HG03097 (cell line): ENCODE measurements at regions not wholly inside any gene's neighbourhood (a gene's known extent, or its start where the extent isn't known, plus 50 kb on each side); places are given as distances from the start of the nearest gene placed in this dataset.
"Not testable (repeated sequence)": the region's sequence is repeated elsewhere in the genome, so short reads cannot be mapped to it uniquely, and the experiment has no call there.

Source experiments
- ATAC-seq: cut with Tn5 transposase; IDR thresholded peaks from one replicate; pipeline ENCODE4 v1.9.1; 2021; ENCODE audit not compliant: unreplicated experiment, low FRiP score

DNA sequence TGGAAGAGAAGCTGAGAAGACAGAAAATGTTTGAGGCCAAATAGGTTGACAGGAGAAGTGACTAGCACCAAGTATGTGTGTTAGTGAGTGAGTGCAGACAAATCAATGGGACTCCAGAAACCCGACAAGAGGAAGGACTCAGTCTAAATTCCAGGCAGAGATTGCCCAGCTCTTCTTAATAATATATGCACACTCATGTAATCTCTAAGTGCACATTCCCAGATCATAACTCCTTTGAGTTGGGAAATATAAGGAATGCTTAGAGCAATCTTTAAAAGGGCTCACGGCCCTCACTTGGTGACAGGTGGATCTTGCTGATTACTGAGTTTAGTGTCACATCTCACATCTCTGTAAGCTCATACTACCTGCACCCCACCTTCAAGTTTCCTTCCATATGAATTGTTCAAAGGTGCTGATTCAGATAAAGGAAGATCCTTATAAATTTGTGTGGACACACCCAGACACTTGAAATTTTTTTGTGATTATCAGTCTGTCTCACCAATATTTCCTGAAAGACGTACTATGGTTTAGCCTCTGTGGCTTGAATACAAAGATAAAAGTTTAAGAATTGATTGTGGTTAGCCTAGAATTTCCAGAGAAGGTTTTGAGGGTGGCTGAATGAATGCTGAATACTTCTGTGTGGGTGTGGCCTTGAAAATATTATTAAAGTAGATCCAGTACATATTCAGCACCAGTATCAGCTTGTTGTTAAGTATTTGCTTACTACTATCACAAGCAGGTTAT, 205.1 kb upstream of the UGT8 start:
- no peak for ATAC-seq

DNA sequence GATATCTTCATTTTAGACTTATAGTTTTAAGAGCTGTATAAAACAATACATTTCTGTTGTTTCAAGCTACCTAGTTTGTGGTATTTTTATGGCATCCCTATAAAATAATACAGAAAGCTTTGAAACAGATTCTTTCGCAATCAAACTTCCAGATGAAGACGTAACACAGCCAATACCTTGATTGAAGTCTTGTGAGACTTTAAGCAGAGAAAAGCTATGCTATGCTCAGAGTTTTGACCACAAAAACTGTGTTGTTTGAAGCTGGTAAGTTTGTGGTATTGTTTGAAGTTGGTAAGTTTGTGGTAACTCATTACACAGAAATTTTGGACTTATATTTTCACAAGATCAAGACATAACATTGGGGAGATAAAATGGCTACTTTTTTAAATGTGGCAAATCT, 201.8 kb upstream of the UGT8 start:
- no peak for ATAC-seq

DNA sequence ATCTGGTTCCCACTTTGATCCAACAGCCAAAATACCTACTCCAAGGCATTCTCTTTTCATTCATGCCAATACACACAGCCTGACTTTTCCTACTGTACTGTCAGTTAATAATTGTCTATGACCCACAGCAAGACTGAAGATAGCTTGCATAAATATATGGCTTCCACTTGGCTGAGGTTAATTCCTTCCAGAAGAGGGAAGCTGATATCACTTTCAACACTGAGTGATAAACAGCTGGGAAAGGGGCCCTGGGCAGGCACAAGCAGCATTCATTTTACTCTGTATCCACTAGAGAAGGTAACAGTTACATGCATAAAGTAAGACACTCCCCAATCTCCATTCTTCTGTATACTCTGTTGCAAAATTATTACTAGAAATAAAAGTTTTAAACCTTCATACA, 200.2 kb upstream of the UGT8 start:
- no peak for ATAC-seq

DNA sequence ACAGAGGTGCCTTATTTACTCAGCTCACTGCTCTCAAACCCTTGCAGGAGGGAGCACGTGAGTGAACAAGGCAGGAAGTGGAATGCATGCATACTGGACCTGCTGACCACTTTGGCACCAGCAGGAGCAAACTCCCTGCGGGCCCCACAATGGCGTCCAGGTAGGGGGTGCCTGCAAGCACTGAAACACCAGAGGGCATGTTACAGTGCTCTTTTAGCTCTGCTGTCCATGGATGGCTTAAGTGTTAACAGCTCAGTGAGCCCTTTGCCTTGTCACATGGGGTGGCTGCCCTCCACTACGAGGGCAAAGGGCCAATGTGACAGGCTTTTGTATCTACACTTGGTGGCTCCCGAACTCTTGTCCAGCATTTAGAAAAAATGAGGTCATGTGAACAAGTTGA, 199.5 kb upstream of the UGT8 start:
- ATAC-seq = no peak

DNA sequence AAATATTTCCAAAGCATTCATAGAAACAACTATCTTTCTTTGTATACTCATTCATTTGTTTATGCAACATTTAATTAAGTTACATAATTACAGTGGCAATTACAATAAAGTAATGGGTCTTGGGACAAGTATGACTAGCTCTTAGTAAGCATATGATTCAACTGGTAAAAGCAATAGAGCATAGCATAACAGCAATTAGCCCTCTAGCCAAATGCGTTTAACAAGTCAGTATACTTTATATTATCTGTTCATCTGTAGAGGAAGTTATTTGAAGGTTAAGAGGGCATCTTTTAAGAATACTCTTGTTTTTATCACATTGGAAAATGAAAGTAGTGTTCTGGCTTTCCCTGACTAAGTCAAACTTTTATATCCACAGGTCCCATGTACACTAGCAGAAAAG, 198.1 kb upstream of the UGT8 start:
- ATAC-seq = no peak

DNA sequence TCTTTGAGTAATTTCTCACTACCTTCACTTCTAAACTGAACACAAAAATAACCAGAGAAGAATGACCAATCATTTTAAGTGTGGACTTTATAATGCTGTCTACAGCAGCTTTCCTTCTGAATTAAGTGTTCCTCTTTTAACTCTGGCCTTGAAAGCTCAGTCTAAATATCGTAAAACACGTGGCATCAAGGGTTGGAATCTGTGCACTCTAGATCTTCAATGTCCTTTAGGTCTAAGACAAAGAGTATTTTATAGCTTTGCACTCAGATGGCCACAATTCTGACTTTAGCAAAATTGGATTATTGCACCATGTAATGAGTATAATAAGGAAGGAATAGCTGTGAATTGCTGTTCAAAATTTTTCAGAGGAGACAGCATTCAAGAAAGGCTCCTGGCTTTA, 197.1 kb upstream of the UGT8 start:
- ATAC-seq = no peak

DNA sequence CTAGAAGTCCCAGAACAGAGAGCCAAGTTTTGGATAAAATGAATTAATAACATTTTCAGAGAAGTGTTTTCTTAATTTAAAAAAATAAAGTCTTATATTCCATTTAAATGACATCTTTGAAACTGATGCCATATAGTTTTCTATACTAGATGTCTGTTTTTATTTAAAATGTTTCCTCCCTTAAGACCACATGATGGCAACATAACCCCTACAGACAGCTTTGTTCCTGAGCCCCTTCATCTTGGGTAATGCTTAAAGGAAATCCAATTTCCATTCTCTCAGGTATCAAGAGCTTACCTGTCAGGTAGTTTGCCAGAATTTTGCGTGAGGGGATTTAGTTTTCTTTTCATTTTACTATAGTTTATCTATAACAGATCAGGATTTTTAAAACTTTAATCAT, 181.4 kb upstream of the UGT8 start:
- ATAC-seq = no peak

DNA sequence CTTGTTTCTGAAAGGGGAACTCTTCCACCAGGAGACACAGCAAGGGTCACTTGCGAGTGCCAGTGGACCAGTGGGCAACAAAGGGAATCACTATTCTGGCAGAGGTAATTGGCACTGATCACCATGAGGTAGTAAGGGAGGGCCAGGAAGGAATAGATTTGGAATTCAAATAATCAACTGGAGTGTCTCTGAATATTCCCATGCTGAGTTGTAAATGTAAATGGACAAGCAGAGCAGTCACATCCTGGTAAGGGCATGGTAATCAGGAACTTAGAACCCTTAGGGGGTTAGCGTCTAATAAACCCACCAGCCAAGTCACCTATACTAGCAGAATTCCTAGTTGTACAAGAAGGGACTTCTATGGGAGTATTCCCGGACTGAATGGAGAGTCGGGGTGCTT, 178.5 kb upstream of the UGT8 start:
- ATAC-seq = no peak

DNA sequence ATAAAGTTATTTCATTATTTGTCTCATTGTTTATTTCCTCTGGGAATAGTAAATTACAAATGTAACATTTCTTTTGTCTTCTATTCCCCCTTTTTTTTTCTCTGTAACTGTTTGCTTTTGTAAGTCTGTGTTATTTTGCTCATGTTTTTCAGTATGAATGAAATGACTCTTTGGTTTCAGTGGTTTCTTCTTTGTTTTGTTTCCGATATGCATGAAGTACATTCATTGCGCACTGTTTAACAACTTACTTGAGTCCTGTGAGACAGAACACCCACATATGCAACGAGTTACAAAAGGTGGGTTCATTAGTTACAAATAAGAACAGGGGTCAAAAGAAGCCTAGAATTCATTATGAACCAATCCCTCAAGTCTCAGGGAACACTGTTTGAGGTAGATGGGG, 175.0 kb upstream of the UGT8 start:
- ATAC-seq = no peak

DNA sequence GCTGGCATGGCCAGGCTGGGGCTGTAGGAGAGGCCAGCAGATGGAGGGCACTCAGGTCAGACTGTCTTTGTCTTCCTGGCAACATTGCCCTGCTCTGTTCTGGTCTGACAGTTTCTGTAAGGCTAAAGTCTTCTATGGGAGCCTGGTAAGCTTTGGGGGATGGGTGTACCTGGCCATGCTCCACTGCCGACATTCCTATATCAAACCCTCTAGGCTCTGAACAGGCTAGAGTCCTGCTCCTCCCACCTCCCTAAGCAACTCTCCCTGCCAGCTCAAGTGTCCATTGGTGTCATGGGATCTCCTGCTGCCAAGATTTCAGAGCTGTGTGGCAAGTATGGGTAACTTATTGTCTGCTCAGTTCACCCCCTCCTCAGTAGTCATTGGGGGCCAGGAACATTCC, 163.5 kb upstream of the UGT8 start:
- ATAC-seq = no peak

DNA sequence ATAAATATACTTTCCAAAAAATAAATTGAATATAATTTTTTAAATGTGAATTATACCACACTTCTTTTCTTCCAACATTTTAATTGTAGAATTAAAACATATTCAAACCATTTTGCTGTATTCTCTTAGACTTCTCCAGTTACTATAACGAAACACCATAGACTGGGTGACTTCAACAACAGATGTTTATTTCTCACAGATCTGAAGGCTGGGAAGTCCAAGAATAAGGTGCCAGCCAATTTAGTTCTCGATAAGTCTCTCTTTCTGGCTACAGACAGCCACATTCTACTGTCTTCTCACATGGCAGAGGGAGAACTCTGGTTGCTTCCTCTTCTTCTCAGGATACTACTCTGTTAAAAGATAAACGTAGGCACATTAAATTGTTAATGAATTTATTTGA, 155.8 kb upstream of the UGT8 start:
- ATAC-seq = no peak

DNA sequence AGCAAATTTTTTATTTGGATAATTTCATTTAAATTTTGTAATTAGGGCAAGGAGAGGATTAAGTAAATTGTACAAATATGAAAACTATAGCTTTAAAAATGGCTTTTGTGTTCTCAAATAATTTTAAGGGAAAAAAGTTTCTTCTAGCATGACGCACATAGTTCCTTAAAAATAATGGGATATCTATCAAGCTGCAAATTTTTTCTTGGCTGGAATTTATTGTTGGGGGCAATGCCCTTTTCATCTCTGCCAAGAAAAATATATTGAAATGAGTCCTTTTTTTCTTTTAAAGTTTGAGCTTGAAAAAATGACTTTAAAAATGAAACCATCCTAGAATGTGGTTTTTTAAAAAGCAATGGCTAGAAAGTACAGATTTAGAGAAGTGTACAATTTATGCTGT, 154.4 kb upstream of the UGT8 start:
- ATAC-seq = no peak

DNA sequence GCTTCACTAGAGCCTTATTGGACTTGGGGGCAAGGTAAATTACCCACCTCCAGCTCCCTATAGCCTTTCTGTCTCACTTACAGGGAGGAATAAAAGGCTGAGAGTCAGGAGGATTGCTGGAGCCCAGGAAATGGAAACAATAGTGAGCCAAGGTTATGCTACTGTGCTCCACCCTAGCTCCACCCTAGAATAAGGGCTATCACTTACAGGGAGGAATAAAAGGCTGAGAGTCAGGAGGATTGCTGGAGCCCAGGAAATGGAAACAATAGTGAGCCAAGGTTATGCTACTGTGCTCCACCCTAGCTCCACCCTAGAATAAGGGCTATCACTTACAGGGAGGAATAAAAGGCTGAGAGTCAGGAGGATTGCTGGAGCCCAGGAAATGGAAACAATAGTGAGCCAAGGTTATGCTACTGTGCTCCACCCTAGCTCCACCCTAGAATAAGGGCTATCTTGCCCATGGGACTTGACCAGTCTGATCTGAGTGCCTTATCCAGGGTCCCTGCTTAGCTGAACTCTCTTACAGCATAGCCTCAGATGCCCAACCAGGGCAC, 150.6 kb upstream of the UGT8 start:
- ATAC-seq = not testable (repeated sequence)

DNA sequence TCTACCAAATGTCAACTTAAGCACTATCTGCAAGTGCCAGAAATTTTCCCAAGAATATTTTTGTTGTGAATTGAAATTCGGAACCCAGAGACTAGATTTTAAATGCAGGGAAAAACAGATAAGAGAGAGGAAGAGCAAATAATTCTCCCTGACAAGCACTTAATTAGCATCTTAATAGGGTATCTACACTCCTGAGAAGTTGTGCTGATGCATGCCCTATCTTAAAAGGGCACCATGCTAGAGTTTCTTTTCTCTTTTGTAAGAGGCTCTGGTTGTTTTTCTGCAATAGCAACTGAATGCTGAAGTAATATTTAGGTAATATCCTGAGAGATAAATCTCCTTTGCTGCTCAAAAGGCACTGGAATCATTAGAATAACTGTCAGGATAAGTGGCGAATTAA, 139.9 kb upstream of the UGT8 start:
- ATAC-seq = no peak

DNA sequence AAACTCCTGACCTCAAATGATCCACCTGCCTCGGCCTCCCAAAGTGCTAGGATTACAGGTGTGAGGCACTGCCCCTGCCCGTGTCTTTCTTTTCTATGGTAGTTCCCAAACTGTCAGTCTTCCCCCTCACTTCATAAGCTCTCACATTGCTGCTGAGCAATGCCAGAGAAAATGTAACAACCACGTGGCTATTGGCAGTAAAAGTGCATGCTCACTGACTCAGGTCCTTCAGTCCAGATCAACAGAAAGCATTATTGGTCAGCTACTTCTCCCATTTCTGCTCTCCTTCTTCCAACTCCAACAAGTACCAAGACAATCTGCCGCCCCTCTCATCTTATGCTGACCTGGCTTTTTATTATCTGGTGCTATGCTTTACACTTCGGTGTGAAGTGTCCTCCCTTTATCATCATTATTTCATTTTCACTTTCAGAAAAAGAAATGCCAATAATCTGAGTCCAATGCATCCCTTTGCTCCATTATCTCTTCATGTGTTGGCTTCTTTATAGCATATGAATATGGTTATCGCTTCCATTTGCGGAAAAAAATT, 133.8 kb upstream of the UGT8 start:
- no peak for ATAC-seq

DNA sequence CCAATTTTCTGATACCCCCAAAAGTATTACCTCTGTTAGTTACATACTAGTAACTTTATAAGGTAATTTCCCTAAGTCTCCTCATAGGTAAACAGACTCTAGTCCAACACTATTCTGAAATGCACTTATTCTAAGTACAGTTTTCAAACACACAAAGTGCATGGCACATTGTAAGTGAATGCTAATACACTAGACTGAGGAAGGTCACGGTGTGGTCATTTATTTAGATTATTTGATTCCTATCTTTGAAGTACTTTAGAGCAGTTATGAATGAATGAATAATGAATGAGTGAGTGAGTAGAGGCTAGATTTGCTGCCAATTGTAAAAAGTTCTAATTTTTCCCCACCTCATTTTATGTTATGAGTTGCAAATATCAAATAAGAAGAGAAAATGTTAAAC, 132.8 kb upstream of the UGT8 start:
- ATAC-seq = no peak

DNA sequence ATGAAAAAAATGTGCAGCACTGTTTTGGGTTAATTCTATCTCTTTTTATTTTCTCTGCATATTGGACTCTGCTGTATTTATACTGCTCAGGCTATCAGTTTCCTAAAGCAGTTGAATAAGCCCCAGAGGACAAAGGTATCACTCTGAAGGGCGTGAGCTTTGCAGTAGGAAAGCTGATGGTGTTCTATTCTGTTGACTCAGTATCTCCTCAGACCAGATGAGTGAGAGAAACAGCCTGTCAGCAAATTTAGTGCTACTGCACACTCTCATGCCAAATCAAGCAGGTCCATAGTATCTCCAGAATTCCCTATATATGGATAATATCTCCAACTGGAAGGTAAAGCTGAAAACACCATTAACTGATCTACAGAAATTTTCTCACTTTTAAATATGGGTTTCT, 132.3 kb upstream of the UGT8 start:
- ATAC-seq = no peak

DNA sequence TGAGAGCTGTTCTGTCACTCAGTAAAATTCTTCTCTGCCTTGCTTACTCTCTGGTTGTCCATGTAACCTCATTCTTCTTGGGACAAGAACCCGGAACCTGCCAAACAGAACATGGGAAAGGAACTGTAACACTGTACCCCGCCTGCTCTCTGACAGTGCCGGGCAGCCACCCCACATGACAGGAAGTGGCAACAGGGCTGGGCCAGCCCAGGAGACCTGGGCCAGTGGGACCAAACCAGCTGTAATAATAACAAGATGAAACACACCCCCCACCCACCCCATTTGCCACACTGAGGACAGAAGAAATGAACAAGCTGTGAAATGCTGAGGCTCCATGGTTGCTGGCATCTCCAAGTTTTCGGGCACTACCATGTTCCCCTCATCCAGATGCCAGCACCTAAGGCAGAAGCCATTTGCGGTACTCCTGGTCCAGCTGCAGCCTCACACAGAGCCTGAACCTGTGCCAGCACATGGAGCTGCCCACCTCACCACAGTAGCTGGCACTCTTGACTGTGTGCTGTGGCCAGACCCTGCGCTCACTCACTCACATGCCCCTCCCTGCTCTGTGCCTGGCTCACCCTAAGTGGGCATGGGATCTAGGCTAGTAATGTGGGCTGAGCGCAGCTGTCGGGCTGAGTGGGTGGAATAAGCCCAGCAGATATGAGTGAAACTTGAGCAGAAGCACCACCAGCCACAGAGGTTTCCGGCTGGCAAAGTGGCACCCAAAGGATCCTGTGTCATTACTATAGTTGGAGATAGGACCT, 126.2 kb upstream of the UGT8 start:
- no peak for ATAC-seq

DNA sequence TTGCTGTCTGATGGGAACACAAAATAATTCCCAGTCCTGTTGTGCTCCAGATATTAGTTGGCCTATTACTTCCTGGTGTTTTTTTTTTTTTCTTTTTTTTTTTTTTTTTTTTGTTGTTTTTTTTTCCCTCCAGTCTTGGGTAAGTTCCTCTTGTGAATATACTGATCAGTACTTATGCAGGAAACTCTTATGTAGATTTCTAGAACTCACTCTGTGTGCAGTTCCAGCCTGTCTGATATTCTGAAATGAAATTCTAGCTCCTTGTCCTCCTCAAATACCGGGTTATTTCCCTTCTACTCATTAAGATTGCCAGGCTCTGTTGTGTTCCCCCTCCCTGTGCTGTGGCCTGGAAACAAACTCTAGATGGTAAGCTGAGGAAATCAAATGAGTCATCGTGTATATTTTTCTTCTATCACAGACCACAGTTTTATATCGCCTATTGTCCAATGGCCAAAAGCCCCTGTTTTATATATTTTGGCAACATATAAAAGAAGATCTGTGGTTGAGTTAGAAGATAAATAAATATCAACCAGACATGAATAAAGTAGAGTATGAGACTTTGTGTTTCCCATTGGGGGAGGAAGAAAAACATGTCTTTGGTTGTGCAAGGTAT, 124.3 kb upstream of the UGT8 start:
- ATAC-seq = no peak

DNA sequence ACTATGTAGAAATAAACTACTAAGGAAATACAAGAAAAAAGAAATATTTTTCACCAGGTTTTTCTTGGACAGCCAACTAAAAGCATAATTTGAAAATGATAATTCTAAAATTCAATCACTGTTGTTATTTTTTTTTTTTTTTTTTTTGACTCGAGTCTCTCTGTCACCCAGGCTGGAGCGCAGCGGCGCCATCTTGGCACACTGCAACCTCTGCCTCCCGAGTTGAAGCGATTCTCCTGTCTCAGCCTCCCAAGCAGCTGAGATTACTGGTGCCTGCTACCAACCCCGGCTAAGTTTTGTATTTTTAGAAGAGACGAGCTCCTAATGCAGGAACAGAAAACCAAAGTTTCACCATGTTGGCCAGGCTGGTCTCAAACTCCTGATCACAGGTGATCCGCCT, 122.3 kb upstream of the UGT8 start:
- no peak for ATAC-seq

DNA sequence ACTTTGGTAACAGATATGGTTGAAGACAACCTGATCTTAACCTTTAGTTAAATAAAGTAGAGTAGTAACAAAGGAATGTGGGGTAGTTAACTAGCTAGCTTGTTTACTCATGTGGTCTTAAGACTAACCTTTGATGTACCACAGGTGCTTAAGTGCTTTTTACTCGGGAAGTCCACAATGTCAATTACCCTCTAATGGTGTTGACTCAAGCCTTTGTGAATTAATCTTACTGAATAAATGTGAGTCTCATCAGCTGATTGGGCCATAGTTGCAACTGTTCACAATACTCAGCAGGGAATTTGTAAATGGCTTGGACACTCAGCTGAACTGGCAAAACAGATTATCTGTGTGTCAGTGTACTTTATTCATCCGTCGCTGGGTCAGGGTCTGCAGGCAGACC, 119.0 kb upstream of the UGT8 start:
- ATAC-seq = no peak
